Epithelial cell of esophagus (primary cell): ENCODE measurements at regions not wholly inside any gene's neighbourhood (a gene's known extent, or its start where the extent isn't known, plus 50 kb on each side); places are given as distances from the start of the nearest gene placed in this dataset.

Experiments used
- DNase-seq: peaks from one replicate; pipeline ENCODE4 v3.0.0; 2010; ENCODE audit warnings: low read depth
- H3K4me3 ChIP-seq: 2 replicates; pipeline ENCODE4 v1.5.1; 2011; ENCODE audit warnings: mild to moderate bottlenecking, low read length, control low read depth
- CTCF ChIP-seq: IDR thresholded peaks from 2 replicates; pipeline ENCODE4 v1.5.1; 2011; ENCODE audit warnings: low read depth, mild to moderate bottlenecking, low read length, control low read depth, inconsistent platforms; ENCODE audit not compliant: insufficient read depth; ENCODE audit errors: missing control alignments

- H3K4me3 ChIP-seq: no peak overlapping the region
- TF ChIP-seq CTCF: no peak
- no peak for DNase-seq
Observed at GRCh38 chr4:119834906-119835612, 206.5 kb upstream of the PDE5A start.

- no peak for DNase-seq
- TF ChIP-seq CTCF: no peak
Observed at GRCh38 chr4:119833611-119834010, 205.0 kb upstream of the PDE5A start.

GRCh38 chr4:119832776-119833175, 204.2 kb upstream of the PDE5A start:
- no peak overlapping the region for H3K4me3 ChIP-seq
- no peak for DNase-seq
- no peak for TF ChIP-seq CTCF

More at GRCh38 chr4:119833611-119834010, 205.0 kb upstream of the PDE5A start:
- no peak overlapping the region for H3K4me3 ChIP-seq

- TF ChIP-seq CTCF: no peak
- H3K4me3 ChIP-seq: no peak overlapping the region
- no peak for DNase-seq
Observed at GRCh38 chr4:119829326-119829725, 200.7 kb upstream of the PDE5A start.

- no peak for TF ChIP-seq CTCF
- DNase-seq: no peak
- H3K4me3 ChIP-seq: no peak overlapping the region
Observed at GRCh38 chr4:119825696-119826095, 197.1 kb upstream of the PDE5A start.

- peak; percentile 7 for DNase-seq
- H3K4me3 ChIP-seq: no peak overlapping the region
- no peak for TF ChIP-seq CTCF
Observed at GRCh38 chr4:119823891-119824290, 195.3 kb upstream of the PDE5A start.

- DNase-seq: no peak
- no peak overlapping the region for H3K4me3 ChIP-seq
- TF ChIP-seq CTCF: no peak
Observed at GRCh38 chr4:119823045-119823444, 194.4 kb upstream of the PDE5A start.
